CD4-positive, CD25-positive, alpha-beta regulatory T cell (primary cell): ENCODE measurements at regions not wholly inside any gene's neighbourhood (a gene's known extent, or its start where the extent isn't known, plus 50 kb on each side); places are given as distances from the start of the nearest gene placed in this dataset.

Experiments used
- ATAC-seq, 2 donors: fragments of 150-1000 bp; cut with Tn5 transposase; one replicate each; pipeline ENCODE4 v1.10.0; 2021; ENCODE audit warnings: low read depth in 2 of 2, moderate number of reproducible peaks in 2 of 2, moderate library complexity in 1 of 2
- DNase-seq, 3 donors: peaks; one replicate each; pipeline versions ENCODE4 v3.0.0 to v3.0.0-alpha.2; 2012 to 2022; ENCODE audit warnings: mixed read lengths in 1 of 3
- H3K27ac ChIP-seq: one replicate; pipeline ENCODE4 v1.7.0; 2013; ENCODE audit warnings: mild to moderate bottlenecking, low read length; ENCODE audit not compliant: insufficient read depth, poor library complexity, severe bottlenecking
- H3K27me3 ChIP-seq: one replicate; pipeline ENCODE4 v1.7.0; 2013; ENCODE audit warnings: low read length; ENCODE audit not compliant: control insufficient read depth, insufficient read depth
- H3K36me3 ChIP-seq: one replicate; pipeline ENCODE4 v1.7.0; 2013; ENCODE audit warnings: mild to moderate bottlenecking, low read length, moderate library complexity; ENCODE audit not compliant: control insufficient read depth, insufficient read depth
- H3K4me1 ChIP-seq: 2 replicates; pipeline ENCODE4 v1.7.0; 2013; ENCODE audit warnings: mild to moderate bottlenecking, low read length; ENCODE audit not compliant: insufficient read depth, control insufficient read depth, poor library complexity, severe bottlenecking
- H3K4me3 ChIP-seq: one replicate; pipeline ENCODE4 v1.7.0; 2013; ENCODE audit warnings: low read depth, mild to moderate bottlenecking, low read length, moderate library complexity
- H3K9me3 ChIP-seq, 2 experiments: 1 replicate in 1 of 2; 2 replicates in 1 of 2; pipeline ENCODE4 v1.7.0; 2013; ENCODE audit warnings: low read length in 2 of 2, mild to moderate bottlenecking in 1 of 2, moderate library complexity in 1 of 2; ENCODE audit not compliant: control insufficient read depth in 2 of 2
- H3K27ac Mint-ChIP-seq, 3 donors: one replicate each; pipeline ENCODE4 v1.8.0; 2020 to 2022; ENCODE audit warnings: mild to moderate bottlenecking in 3 of 3, mixed read lengths in 3 of 3, moderate library complexity in 2 of 3
- H3K27me3 Mint-ChIP-seq: one replicate; pipeline ENCODE4 v1.8.0; 2022; ENCODE audit warnings: mild to moderate bottlenecking, mixed read lengths
- H3K36me3 Mint-ChIP-seq: one replicate; pipeline ENCODE4 v1.8.0; 2020; ENCODE audit warnings: mixed read lengths
- H3K4me1 Mint-ChIP-seq, 4 donors: one replicate each; pipeline ENCODE4 v1.8.0; 2020 to 2022; ENCODE audit warnings: mixed read lengths in 4 of 4, mild to moderate bottlenecking in 1 of 4
- H3K4me3 Mint-ChIP-seq, 4 donors: one replicate each; pipeline ENCODE4 v1.8.0; 2020 to 2022; ENCODE audit warnings: mild to moderate bottlenecking in 4 of 4, mixed read lengths in 4 of 4, moderate library complexity in 3 of 4
- H3K9me3 Mint-ChIP-seq, 7 donors: one replicate each; pipeline ENCODE4 v1.8.0; 2020 to 2022; ENCODE audit warnings: mixed read lengths in 7 of 7, mild to moderate bottlenecking in 3 of 7, moderate library complexity in 2 of 7

GRCh38 chr10:117698809-117699208 is 156.3 kb downstream of the EMX2 start:
- H3K4me3 Mint-ChIP-seq, result no peak overlapping the region
- Histone ChIP-seq H3K27me3 (peaks cover 2% of the 10 kb centered on the region), H3K36me3 (no peaks in the 10 kb centered on the region), H3K4me1 (no peaks in the 10 kb centered on the region), H3K9me3 (no peaks in the 10 kb centered on the region), H3K4me3 (no peak overlapping the region), H3K27ac (no peak overlapping the region)
- peaks cover 8% of the 10 kb centered on the region for H3K27me3 Mint-ChIP-seq
- ATAC-seq (no peak), DNase-seq (no peak)
- H3K36me3 Mint-ChIP-seq, result no peaks in the 10 kb centered on the region
- no peak overlapping the region for H3K27ac Mint-ChIP-seq
- H3K4me1 Mint-ChIP-seq, result no peaks in the 10 kb centered on the region
- peaks cover 0 to 2% (median 0%) of the 10 kb centered on the region in 7 donors for H3K9me3 Mint-ChIP-seq

- Mint-ChIP-seq H3K4me1 (no peaks in the 10 kb centered on the region), H3K9me3 (peaks cover 0 to 2% (median 0%) of the 10 kb centered on the region in 7 donors), H3K27ac (no peak overlapping the region), H3K27me3 (peaks cover 8% of the 10 kb centered on the region), H3K36me3 (no peaks in the 10 kb centered on the region), H3K4me3 (no peak overlapping the region)
- Histone ChIP-seq H3K36me3 (no peaks in the 10 kb centered on the region), H3K27ac (no peak overlapping the region), H3K9me3 (no peaks in the 10 kb centered on the region), H3K4me3 (no peak overlapping the region), H3K27me3 (no peaks in the 10 kb centered on the region), H3K4me1 (no peaks in the 10 kb centered on the region)
- ATAC-seq (no peak), DNase-seq (no peak)
Measured at GRCh38 chr10:117699436-117700075, 157.0 kb downstream of the EMX2 start.

GRCh38 chr10:117710181-117710798 is 167.7 kb downstream of the EMX2 start:
- ATAC-seq, result no peak
- peaks cover 0 to 3% (median 0%) of the 10 kb centered on the region in 7 donors for H3K9me3 Mint-ChIP-seq
- DNase-seq, result no peak

GRCh38 chr10:117716889-117717288 is 174.3 kb downstream of the EMX2 start:
- Histone ChIP-seq H3K27me3 (no peaks in the 10 kb centered on the region), H3K4me3 (no peak overlapping the region), H3K36me3 (no peaks in the 10 kb centered on the region), H3K9me3 (no peaks in the 10 kb centered on the region), H3K27ac (no peak overlapping the region), H3K4me1 (no peaks in the 10 kb centered on the region)
- Mint-ChIP-seq H3K4me1 (no peaks in the 10 kb centered on the region), H3K27ac (no peak overlapping the region), H3K4me3 (no peak overlapping the region), H3K27me3 (peaks cover 15% of the 10 kb centered on the region), H3K9me3 (peaks cover 0 to 3% (median 0%) of the 10 kb centered on the region in 7 donors), H3K36me3 (no peaks in the 10 kb centered on the region)
- DNase-seq, result no peak
- ATAC-seq, result no peak

More at GRCh38 chr10:117710181-117710798, 167.7 kb downstream of the EMX2 start:
- Histone ChIP-seq H3K36me3 (no peaks in the 10 kb centered on the region), H3K4me1 (no peaks in the 10 kb centered on the region), H3K27ac (no peak overlapping the region), H3K4me3 (no peak overlapping the region), H3K9me3 (no peaks in the 10 kb centered on the region), H3K27me3 (no peaks in the 10 kb centered on the region)
- no peak overlapping the region for H3K4me3 Mint-ChIP-seq
- no peak overlapping the region for H3K27ac Mint-ChIP-seq
- H3K36me3 Mint-ChIP-seq, result no peaks in the 10 kb centered on the region
- H3K27me3 Mint-ChIP-seq, result no peaks in the 10 kb centered on the region
- H3K4me1 Mint-ChIP-seq, result no peaks in the 10 kb centered on the region

GRCh38 chr10:117718986-117719920 is 176.7 kb downstream of the EMX2 start:
- H3K27ac ChIP-seq, result no peak overlapping the region
- H3K9me3 ChIP-seq, result no peaks in the 10 kb centered on the region
- no peaks in the 10 kb centered on the region for H3K36me3 ChIP-seq
- no peaks in the 10 kb centered on the region for H3K4me1 ChIP-seq
- Mint-ChIP-seq H3K27me3 (peaks cover 21% of the 10 kb centered on the region), H3K36me3 (no peaks in the 10 kb centered on the region), H3K27ac (no peak overlapping the region), H3K4me1 (no peaks in the 10 kb centered on the region), H3K9me3 (peaks cover 0 to 3% (median 0%) of the 10 kb centered on the region in 7 donors), H3K4me3 (no peak overlapping the region)
- no peak for DNase-seq
- no peak for ATAC-seq
- H3K27me3 ChIP-seq, result no peaks in the 10 kb centered on the region
- H3K4me3 ChIP-seq, result no peak overlapping the region

GRCh38 chr10:117720931-117721835 is 178.6 kb downstream of the EMX2 start:
- no peaks in the 10 kb centered on the region for H3K9me3 Mint-ChIP-seq
- no peak overlapping the region for H3K27ac ChIP-seq

GRCh38 chr10:117721873-117722272 is 179.3 kb downstream of the EMX2 start:
- H3K27me3 Mint-ChIP-seq, result peaks cover 17% of the 10 kb centered on the region
- no peaks in the 10 kb centered on the region for H3K36me3 Mint-ChIP-seq
- DNase-seq, result no peak
- Histone ChIP-seq H3K27me3 (no peaks in the 10 kb centered on the region), H3K4me3 (no peak overlapping the region), H3K27ac (no peak overlapping the region), H3K4me1 (no peaks in the 10 kb centered on the region), H3K9me3 (no peaks in the 10 kb centered on the region), H3K36me3 (no peaks in the 10 kb centered on the region)
- no peaks in the 10 kb centered on the region for H3K9me3 Mint-ChIP-seq
- no peaks in the 10 kb centered on the region for H3K4me1 Mint-ChIP-seq
- no peak overlapping the region for H3K27ac Mint-ChIP-seq
- ATAC-seq, result no peak
- peak overlapping the region in 1 of 4 donors; percentile 44 for H3K4me3 Mint-ChIP-seq

More at GRCh38 chr10:117720931-117721835, 178.6 kb downstream of the EMX2 start:
- ATAC-seq, result no peak
- Mint-ChIP-seq H3K36me3 (no peaks in the 10 kb centered on the region), H3K27me3 (peaks cover 21% of the 10 kb centered on the region), H3K27ac (no peak overlapping the region), H3K4me1 (no peaks in the 10 kb centered on the region), H3K4me3 (no peak overlapping the region)
- no peaks in the 10 kb centered on the region for H3K4me1 ChIP-seq
- no peak overlapping the region for H3K4me3 ChIP-seq
- no peaks in the 10 kb centered on the region for H3K36me3 ChIP-seq
- no peaks in the 10 kb centered on the region for H3K9me3 ChIP-seq
- DNase-seq, result no peak
- H3K27me3 ChIP-seq, result no peaks in the 10 kb centered on the region
